SK-N-SH (cell line): ENCODE measurements at regions not wholly inside any gene's neighbourhood (a gene's known extent, or its start where the extent isn't known, plus 50 kb on each side); places are given as distances from the start of the nearest gene placed in this dataset.

Experiments used
- CTCF ChIP-seq: fragments of 200-600 bp; sonication (generic); IDR thresholded peaks from 2 replicates; pipeline ENCODE4 v1.6.1; 2017; ENCODE audit warnings: antibody characterized with exemption, mild to moderate bottlenecking, moderate library complexity
- TAF1 ChIP-seq: IDR thresholded peaks from 2 replicates; pipeline ENCODE4 v1.6.1; 2012; ENCODE audit warnings: low read depth, mild to moderate bottlenecking, low read length, moderate library complexity, borderline replicate concordance

GRCh38 chr16:64138006-64138405 lies 983.9 kb downstream of the CDH11 start:
- no peak for TF ChIP-seq TAF1
- TF ChIP-seq CTCF, result no peak
